ENCODE measurements at regions not wholly inside any gene's neighbourhood (a gene's known extent, or its start where the extent isn't known, plus 50 kb on each side); places are given as distances from the start of the nearest gene placed in this dataset.

DNA sequence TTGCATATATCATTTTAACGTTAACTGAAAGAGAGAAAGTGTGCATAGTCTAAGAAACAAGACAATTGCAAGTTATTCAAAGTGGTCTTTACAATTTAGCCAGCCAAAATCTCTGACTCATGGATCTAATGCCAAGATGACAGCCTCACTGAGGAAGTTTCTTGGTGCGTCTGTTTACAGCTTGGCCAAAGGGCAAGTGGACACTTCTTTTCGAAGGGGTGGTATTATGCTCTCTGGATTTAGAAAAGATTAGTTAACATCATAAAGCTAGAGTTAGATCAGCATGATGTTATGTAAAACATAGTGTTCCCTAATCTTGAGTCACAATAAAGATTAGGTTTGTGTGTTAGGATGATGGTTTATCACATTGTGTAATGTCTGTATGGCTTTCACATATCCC lies 51.5 kb upstream of the SLC2A13 start:
- H2AFZ ChIP-seq (replicated peaks; ENCODE audit: low read length, poor library complexity) = no peak overlapping the region
- H3K18ac ChIP-seq (ENCODE audit: low read depth, low read length) = no peak overlapping the region
- H3K56ac ChIP-seq (ENCODE audit: extremely low read depth, insufficient read depth, low read length) = no peak overlapping the region
- POLR2A ChIA-PET (ENCODE audit: unreplicated experiment) = no interaction called here
- H2AK9ac ChIP-seq (replicated peaks; ENCODE audit: low read depth, low read length, poor library complexity) = no peak overlapping the region
- no peak overlapping the region for H3K9ac ChIP-seq (ENCODE audit: low read depth, low read length)
- no peak overlapping the region for H3K23ac ChIP-seq (ENCODE audit: low read depth, low read length)
- H3K27me3 ChIP-seq (ENCODE audit: control insufficient read depth, insufficient read depth, low read length) = no peaks in the 10 kb centered on the region
- no peak overlapping the region for H3K4me3 ChIP-seq (ENCODE audit: insufficient read depth, low read depth, low read length)
- WGBS, 2 experiments (ENCODE audit: extremely low coverage in 2 of 2, insufficient read length in 1 of 2) = no CpG with 5 or more reads among the region's 3 CpGs
- DNase-seq (no peak), ATAC-seq (ENCODE audit: low read depth) (no peak)
- TF ChIP-seq CTCF (conservative IDR thresholded peaks at IDR 0.05; ENCODE audit: low read depth, low read length) = no peak
- no peak for TF ChIP-seq NFE2L2 (IDR thresholded peaks at IDR 0.05; ENCODE audit: low read depth, low read length)
- no peak for TF ChIP-seq CHD1 (IDR thresholded peaks at IDR 0.05; ENCODE audit: low read depth, low read length)
- no peak for TF ChIP-seq SMC3 (IDR thresholded peaks at IDR 0.05; ENCODE audit: low read depth, low read length)
- no peak for TF ChIP-seq MXI1 (IDR thresholded peaks at IDR 0.05; ENCODE audit: borderline replicate concordance, low read depth, low read length)
- TF ChIP-seq RCOR1 (IDR thresholded peaks at IDR 0.05; ENCODE audit: insufficient replicate concordance, low read length) = no peak
- no peak for TF ChIP-seq POLR2A (IDR thresholded peaks at IDR 0.05; ENCODE audit: low read depth, low read length)
- TF ChIP-seq BHLHE40 (IDR thresholded peaks at IDR 0.05; ENCODE audit: low read depth, low read length) = no peak
- TF ChIP-seq MAZ (IDR thresholded peaks at IDR 0.05; ENCODE audit: borderline replicate concordance, low read depth, low read length) = no peak
- TF ChIP-seq FOS (IDR thresholded peaks at IDR 0.05; ENCODE audit: low read depth, low read length) = no peak
- TF ChIP-seq, protein P1, sequence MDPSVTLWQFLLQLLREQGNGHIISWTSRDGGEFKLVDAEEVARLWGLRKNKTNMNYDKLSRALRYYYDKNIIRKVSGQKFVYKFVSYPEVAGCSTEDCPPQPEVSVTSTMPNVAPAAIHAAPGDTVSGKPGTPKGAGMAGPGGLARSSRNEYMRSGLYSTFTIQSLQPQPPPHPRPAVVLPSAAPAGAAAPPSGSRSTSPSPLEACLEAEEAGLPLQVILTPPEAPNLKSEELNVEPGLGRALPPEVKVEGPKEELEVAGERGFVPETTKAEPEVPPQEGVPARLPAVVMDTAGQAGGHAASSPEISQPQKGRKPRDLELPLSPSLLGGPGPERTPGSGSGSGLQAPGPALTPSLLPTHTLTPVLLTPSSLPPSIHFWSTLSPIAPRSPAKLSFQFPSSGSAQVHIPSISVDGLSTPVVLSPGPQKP (IDR thresholded peaks at IDR 0.05; ENCODE audit: borderline replicate concordance, low read depth, low read length) = no peak
- TF ChIP-seq RFX5 (IDR thresholded peaks at IDR 0.05; ENCODE audit: low read depth, low read length) = no peak
- TF ChIP-seq RAD21 (IDR thresholded peaks at IDR 0.05; ENCODE audit: low read length) = no peak
- no peak for TF ChIP-seq MAFK (IDR thresholded peaks at IDR 0.05; ENCODE audit: low read depth, low read length)
- TF ChIP-seq CEBPB (IDR thresholded peaks at IDR 0.05; ENCODE audit: low read depth, low read length) = no peak
- TF ChIP-seq USF2 (IDR thresholded peaks at IDR 0.05; ENCODE audit: low read depth, low read length) = no peak
- CTCF ChIA-PET = no interaction called here
- H2BK15ac ChIP-seq (ENCODE audit: low read depth, low read length) = no peak overlapping the region
- H3K14ac ChIP-seq (replicated peaks; ENCODE audit: low read depth, low read length) = no peak overlapping the region
- intact Hi-C loops (cut with micrococcal nuclease) = no loop called here
- H4K91ac ChIP-seq (ENCODE audit: insufficient read depth, low read depth, low read length) = no peak overlapping the region
- no peak overlapping the region for H3K27ac ChIP-seq (ENCODE audit: insufficient read depth, low read length)
- H3K4ac ChIP-seq (ENCODE audit: low read depth, low read length) = no peak overlapping the region
- H3K4me2 ChIP-seq (ENCODE audit: low read depth, low read length) = no peak overlapping the region
- H3K36me3 ChIP-seq (ENCODE audit: control insufficient read depth, insufficient read depth, low read length) = no peaks in the 10 kb centered on the region
- H2AK5ac ChIP-seq (ENCODE audit: low read depth, low read length) = no peak overlapping the region
- no peaks in the 10 kb centered on the region for H3K9me3 ChIP-seq (ENCODE audit: control insufficient read depth, insufficient read depth, low read length)
- no peak overlapping the region for H2BK20ac ChIP-seq (ENCODE audit: low read depth, low read length)
- H4K20me1 ChIP-seq (ENCODE audit: insufficient read depth, low read length) = no peaks in the 10 kb centered on the region
- dilution Hi-C loops (cut with HindIII; ENCODE audit: low sequenced_read_pairs, unreplicated experiment) = no loop called here
- H3K4me1 ChIP-seq (ENCODE audit: control insufficient read depth, insufficient read depth, low read length) = no peaks in the 10 kb centered on the region
- BruUV-seq (replicated peaks) = no TSS peak
- H2BK120ac ChIP-seq (ENCODE audit: low read depth, low read length) = no peak overlapping the region
- no peaks in the 10 kb centered on the region for H3K79me1 ChIP-seq (ENCODE audit: low read depth in 1 of 2, low read length in 2 of 2)
- no peak overlapping the region for H2BK5ac ChIP-seq (ENCODE audit: low read depth, low read length, poor library complexity, severe bottlenecking)
- H4K8ac ChIP-seq (ENCODE audit: low read depth in 2 of 2, low read length in 2 of 2) = no peak overlapping the region
- H3K9me1 ChIP-seq (ENCODE audit: insufficient read depth, low read length) = no peaks in the 10 kb centered on the region
- in situ Hi-C loops (cut with MboI; ENCODE audit: low sequenced_read_pairs) = no loop called here
- H4K5ac ChIP-seq (ENCODE audit: low read depth, low read length) = no peak overlapping the region

Measured in IMR-90 (cell line).